H54 (cell line): ENCODE measurements at regions not wholly inside any gene's neighbourhood (a gene's known extent, or its start where the extent isn't known, plus 50 kb on each side); places are given as distances from the start of the nearest gene placed in this dataset.

Experiments used
- DNase-seq: peaks from one replicate; pipeline ENCODE4 v3.0.0; 2011; ENCODE audit warnings: low spot score, mixed read lengths; ENCODE audit not compliant: insufficient read length
- FAIRE-seq: peaks from 3 replicates; lab custom pipeline; 2011; peaks lifted over from hg19 to GRCh38; lab: Jason Lieb, UNC
- POLR2A ChIP-seq: IDR thresholded peaks from 2 replicates; pipeline ENCODE4 v1.6.1; 2011; ENCODE audit warnings: low read depth, mild to moderate bottlenecking, low read length

GRCh38 chr11:111097191-111097590 is 148.3 kb upstream of the POU2AF2 start:
- FAIRE-seq (no peak), DNase-seq (peak; percentile 13)
- no peak for TF ChIP-seq POLR2A

- no peak for TF ChIP-seq POLR2A
- DNase-seq (no peak), FAIRE-seq (no peak)
Observed at GRCh38 chr11:111095327-111095726, 150.2 kb upstream of the POU2AF2 start.

- TF ChIP-seq POLR2A: no peak
- DNase-seq (no peak), FAIRE-seq (no peak)
Observed at GRCh38 chr11:111093061-111093460, 152.5 kb upstream of the POU2AF2 start.

- TF ChIP-seq POLR2A: no peak
- no peak for FAIRE-seq
- DNase-seq: no peak
Observed at GRCh38 chr11:111091321-111091938, 154.1 kb upstream of the POU2AF2 start.

GRCh38 chr11:111089759-111090158 is 155.8 kb upstream of the POU2AF2 start:
- FAIRE-seq (no peak), DNase-seq (no peak)
- TF ChIP-seq POLR2A: no peak

- FAIRE-seq (no peak), DNase-seq (no peak)
- TF ChIP-seq POLR2A: no peak
Observed at GRCh38 chr11:111088847-111089355, 156.6 kb upstream of the POU2AF2 start.

- FAIRE-seq: no peak
- DNase-seq: no peak
- no peak for TF ChIP-seq POLR2A
Observed at GRCh38 chr11:111086058-111086457, 159.5 kb upstream of the POU2AF2 start.

DNA sequence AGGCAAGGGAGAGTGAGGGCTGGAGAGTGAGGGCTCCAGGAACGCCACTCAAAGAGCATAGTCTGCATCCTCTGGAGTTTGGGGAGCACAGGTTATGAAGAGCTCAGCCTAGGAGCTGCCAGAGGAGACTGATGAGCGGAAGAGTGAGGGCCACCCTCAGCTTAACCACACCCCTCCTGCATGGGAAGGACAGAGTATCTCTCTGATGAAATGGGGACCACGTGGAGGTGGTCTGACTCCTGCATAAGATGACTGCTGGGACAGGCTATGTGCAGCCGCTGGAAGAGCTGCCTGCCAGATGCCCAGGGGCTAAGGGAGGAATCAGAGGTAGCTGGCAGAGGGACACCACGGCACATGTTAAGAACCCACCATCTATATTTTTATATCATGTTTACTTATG is 162.9 kb upstream of the POU2AF2 start:
- no peak for TF ChIP-seq POLR2A
- FAIRE-seq (no peak), DNase-seq (no peak)

DNA sequence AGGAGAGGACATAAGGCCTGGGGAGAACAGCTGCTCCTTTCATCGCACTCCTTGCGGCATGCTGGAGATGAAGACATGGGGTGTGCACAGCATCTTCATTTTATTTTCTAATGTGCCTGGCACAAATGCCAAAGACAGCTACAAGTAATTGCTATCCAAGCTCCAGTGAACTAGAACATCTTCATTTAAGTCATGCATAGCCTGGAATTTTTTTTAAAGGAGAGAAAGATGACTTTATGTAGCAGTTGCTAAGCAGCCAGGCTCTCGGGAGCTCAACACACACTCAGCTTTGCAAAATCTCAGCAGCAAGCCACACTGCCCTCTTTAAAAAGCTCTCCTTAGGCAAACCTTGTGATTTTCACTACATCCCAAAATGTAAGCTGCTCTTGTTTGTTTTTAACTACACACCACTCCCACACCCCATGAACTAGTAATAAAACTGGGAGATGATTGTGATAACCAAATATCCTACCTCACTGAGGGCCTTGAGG is 164.5 kb upstream of the POU2AF2 start:
- DNase-seq (no peak), FAIRE-seq (no peak)
- TF ChIP-seq POLR2A: no peak

DNA sequence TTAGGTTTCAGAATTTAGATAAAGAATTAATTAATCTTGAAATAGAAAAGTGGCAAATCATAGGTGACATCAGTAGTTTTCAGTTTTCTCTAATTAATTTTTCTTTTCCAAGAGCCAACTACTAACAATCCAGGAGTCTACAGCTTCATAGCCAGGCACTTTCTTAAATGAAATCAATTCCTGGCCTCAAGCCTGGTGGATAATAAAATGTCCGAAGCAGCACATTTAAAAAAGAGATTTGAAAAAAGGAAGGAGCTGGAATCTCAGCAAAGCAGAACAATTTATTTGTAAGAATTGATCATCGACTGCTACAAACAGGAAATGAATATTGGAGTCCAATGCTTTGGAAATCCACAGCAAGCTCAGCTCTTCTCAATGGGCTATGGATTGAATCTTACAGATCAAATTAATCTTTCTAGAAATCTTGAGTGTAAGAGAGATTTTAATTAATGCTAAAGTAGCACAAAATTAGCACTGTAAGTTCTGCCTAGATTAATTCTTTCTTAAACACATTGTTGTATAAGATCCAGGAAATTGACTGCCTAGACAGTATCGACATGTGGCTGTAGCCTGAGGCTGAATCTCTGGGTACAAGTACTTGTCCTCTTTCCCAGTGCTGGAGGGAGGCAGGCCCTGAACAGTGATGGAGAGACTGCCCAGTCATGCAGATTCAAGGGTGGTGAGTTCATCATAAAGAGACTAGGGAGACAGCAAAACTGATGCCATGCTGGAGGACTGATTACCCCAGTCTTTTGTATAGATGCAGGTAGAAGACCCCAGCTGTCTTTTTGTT is 167.8 kb upstream of the POU2AF2 start:
- DNase-seq (no peak), FAIRE-seq (no peak)
- no peak for TF ChIP-seq POLR2A

DNA sequence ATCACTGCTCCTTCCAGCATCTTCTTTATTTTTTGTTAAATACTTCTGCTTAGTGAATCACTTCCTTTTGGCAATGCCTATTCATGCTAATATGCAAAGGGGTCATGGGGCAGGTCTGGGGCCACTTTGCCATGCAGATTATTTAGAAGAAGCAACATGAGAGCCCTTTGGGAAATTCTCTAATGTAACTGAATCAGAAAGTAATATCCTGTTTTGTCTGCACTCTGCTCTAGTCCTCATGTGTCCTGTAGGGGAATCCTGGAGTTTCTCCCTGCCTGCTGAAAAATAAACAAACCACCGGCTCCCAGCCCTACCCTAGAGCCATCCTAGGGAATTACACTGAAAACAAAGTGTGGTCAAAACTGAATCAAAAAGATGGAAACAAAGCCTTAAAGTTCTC is 176.5 kb upstream of the POU2AF2 start:
- FAIRE-seq (no peak), DNase-seq (no peak)
- no peak for TF ChIP-seq POLR2A

GRCh38 chr11:111067994-111068393 is 177.5 kb upstream of the POU2AF2 start:
- no peak for FAIRE-seq
- no peak for TF ChIP-seq POLR2A
- no peak for DNase-seq

DNA sequence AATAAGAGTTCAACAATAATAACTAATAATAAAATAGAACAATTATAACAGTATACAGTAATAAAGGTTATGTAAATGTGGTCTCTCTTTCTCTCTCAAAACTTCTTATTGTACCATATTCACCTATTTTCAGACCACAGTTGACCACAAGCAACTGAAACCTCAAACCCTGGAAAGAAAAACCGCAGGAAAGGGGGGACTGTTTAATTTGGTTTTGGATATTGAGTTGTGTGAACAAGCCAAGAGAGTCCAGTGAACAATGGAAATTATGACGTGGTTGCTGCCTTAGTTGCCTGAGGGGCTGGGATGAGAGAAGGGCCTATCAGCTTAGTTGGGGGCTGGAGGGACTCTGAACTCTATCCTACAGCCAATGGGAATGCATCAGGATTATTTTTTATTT is 178.7 kb upstream of the POU2AF2 start:
- DNase-seq (no peak), FAIRE-seq (no peak)
- TF ChIP-seq POLR2A: no peak

DNA sequence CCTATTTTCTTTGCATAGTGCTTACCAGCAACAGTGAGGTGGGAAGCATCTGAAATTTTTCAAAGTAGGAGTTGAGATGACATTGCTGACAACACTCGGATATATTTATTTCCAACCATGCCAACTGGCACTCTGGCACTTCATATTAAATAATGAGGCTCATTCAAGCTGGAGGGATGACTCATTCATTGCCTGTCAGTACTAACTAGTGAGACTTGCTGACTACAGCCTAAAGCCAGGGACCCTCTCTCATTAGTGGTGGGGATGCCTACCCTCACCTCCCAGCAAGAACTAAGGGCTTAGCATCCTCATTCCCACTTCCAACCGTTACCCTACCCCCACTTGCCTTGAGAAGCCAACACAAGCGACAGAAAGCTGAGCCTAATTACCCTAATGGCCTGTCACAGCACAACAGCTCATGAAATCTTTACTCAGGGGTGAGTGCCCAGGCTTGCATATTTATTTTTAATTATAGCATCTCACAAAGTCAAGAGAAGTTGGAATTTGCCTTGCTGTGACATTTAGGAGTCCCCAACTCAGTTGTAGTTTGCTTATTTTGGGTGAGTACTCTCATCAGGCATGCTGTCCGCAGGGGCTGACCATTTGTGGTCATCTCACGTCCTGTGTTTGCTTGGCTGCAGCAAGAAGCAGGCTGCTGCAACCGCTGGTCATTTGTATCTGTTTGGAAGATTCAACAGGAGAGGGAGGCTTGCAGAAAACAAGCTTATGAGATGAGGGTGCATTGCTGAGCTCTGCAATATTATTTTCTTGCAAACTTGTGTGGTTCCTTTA is 181.6 kb upstream of the POU2AF2 start:
- FAIRE-seq: no peak
- no peak for TF ChIP-seq POLR2A
- no peak for DNase-seq

- no peak for DNase-seq
- FAIRE-seq: no peak
- TF ChIP-seq POLR2A: no peak
Observed at GRCh38 chr11:111062420-111062819, 183.1 kb upstream of the POU2AF2 start.
